Astrocyte of the cerebellum (primary cell): ENCODE measurements at regions not wholly inside any gene's neighbourhood (a gene's known extent, or its start where the extent isn't known, plus 50 kb on each side); places are given as distances from the start of the nearest gene placed in this dataset.

Experiments used
- DNase-seq: peaks from one replicate; pipeline ENCODE4 v3.0.0-alpha.2; 2011; ENCODE audit warnings: low read depth
- H3K4me3 ChIP-seq: 2 replicates; pipeline ENCODE4 v1.5.1; 2011; ENCODE audit warnings: mild to moderate bottlenecking, low read depth, low read length, moderate library complexity
- CTCF ChIP-seq: IDR thresholded peaks from 2 replicates; pipeline ENCODE4 v1.5.1; 2012; ENCODE audit warnings: low read length, low read depth, moderate library complexity, mild to moderate bottlenecking; ENCODE audit errors: missing control alignments
- in situ Hi-C: cut with HindIII; loops from 2 replicates; pipeline ENCODE4 v1.10.0; 2017; ENCODE audit warnings: low sequenced_read_pairs

GRCh38 chr13:76809389-76809788, 76.8 kb downstream of the KCTD12 start:
- no peak for DNase-seq
- TF ChIP-seq CTCF: no peak
- no peak overlapping the region for H3K4me3 ChIP-seq
- in situ Hi-C loops: no loop called here

- DNase-seq: no peak
Observed at GRCh38 chr13:76808927-76809326, 77.3 kb downstream of the KCTD12 start.

GRCh38 chr13:76804801-76805200, 81.4 kb downstream of the KCTD12 start:
- no peak for DNase-seq
- no peak overlapping the region for H3K4me3 ChIP-seq
- in situ Hi-C loops: no loop called here
- TF ChIP-seq CTCF: no peak

More at GRCh38 chr13:76808927-76809326, 77.3 kb downstream of the KCTD12 start:
- in situ Hi-C loops: no loop called here
- H3K4me3 ChIP-seq: no peak overlapping the region
- TF ChIP-seq CTCF: no peak

- no peak for TF ChIP-seq CTCF
- H3K4me3 ChIP-seq: no peak overlapping the region
- DNase-seq: no peak
- in situ Hi-C loops: no loop called here
Observed at GRCh38 chr13:76803831-76804230, 82.4 kb downstream of the KCTD12 start.

- DNase-seq: no peak
- no peak overlapping the region for H3K4me3 ChIP-seq
- in situ Hi-C loops: no loop called here
- no peak for TF ChIP-seq CTCF
Observed at GRCh38 chr13:76800943-76801342, 85.3 kb downstream of the KCTD12 start.

GRCh38 chr13:76799696-76800095, 86.5 kb downstream of the KCTD12 start:
- in situ Hi-C loops: no loop called here
- H3K4me3 ChIP-seq: no peak overlapping the region
- TF ChIP-seq CTCF: no peak
- no peak for DNase-seq

GRCh38 chr13:76798037-76798436, 88.2 kb downstream of the KCTD12 start:
- in situ Hi-C loops: no loop called here
- H3K4me3 ChIP-seq: no peak overlapping the region
- TF ChIP-seq CTCF: no peak
- no peak for DNase-seq
